H1 (cell line): ENCODE measurements at regions not wholly inside any gene's neighbourhood (a gene's known extent, or its start where the extent isn't known, plus 50 kb on each side); places are given as distances from the start of the nearest gene placed in this dataset.

ENCODE experiments used
- CTCF ChIA-PET: fragments of 300-600 bp; sonication (Branson Sonifier 250); formaldehyde crosslinking; loops from one replicate; lab custom pipeline; 2021; ENCODE audit not compliant: partially characterized antibody; lab: Charles Lee
- POLR2A ChIA-PET: fragments of 300-600 bp; sonication (Branson Sonifier 250); formaldehyde crosslinking; loops from one replicate; lab custom pipeline; 2021; ENCODE audit warnings: inconsistent platforms; ENCODE audit not compliant: partially characterized antibody; lab: Charles Lee
- DNase-seq, 2 experiments: peaks; one replicate each; pipeline versions ENCODE4 v3.0.0 to v3.0.0-alpha.2; 2010 to 2022; ENCODE audit warnings: low spot score in 2 of 2, low read depth in 1 of 2, mixed read lengths in 1 of 2
- FAIRE-seq: peaks from 2 replicates; lab custom pipeline; 2011; peaks lifted over from hg19 to GRCh38; lab: Jason Lieb, UNC
- H2AFZ ChIP-seq: 2 replicates; pipeline ENCODE4 v1.8.1; 2012; ENCODE audit warnings: low read length, inconsistent platforms
- H2AK5ac ChIP-seq: 2 replicates; pipeline ENCODE4 v1.6.1; 2013; ENCODE audit warnings: low read depth, low read length
- H2BK120ac ChIP-seq: replicated peaks from 2 replicates; pipeline ENCODE3; 2013; ENCODE audit warnings: low read depth, low read length, inconsistent platforms
- H2BK12ac ChIP-seq: 2 replicates; pipeline ENCODE4 v1.6.1; 2013; ENCODE audit warnings: low read depth, low read length
- H2BK15ac ChIP-seq: 2 replicates; pipeline ENCODE4 v1.6.1; 2013; ENCODE audit warnings: low read length
- H2BK20ac ChIP-seq: 2 replicates; pipeline ENCODE4 v1.6.1; 2013; ENCODE audit warnings: low read length
- H2BK5ac ChIP-seq: 2 replicates; pipeline ENCODE4 v1.6.1; 2013; ENCODE audit warnings: low read depth, low read length
- H3K14ac ChIP-seq: 2 replicates; pipeline ENCODE4 v1.6.1; 2013; ENCODE audit warnings: inconsistent platforms; ENCODE audit not compliant: insufficient read length
- H3K18ac ChIP-seq: 2 replicates; pipeline ENCODE4 v1.6.1; 2013; ENCODE audit warnings: low read length; ENCODE audit errors: extremely low read depth
- H3K23ac ChIP-seq: 2 replicates; pipeline ENCODE4 v1.6.1; 2013; ENCODE audit warnings: inconsistent platforms; ENCODE audit not compliant: insufficient read length
- H3K23me2 ChIP-seq: 2 replicates; pipeline ENCODE4 v1.6.1; 2013; ENCODE audit warnings: low read depth, low read length
- H3K27ac ChIP-seq: 2 replicates; pipeline ENCODE4 v1.6.1; 2011; ENCODE audit warnings: low read depth, low read length, inconsistent platforms
- H3K27me3 ChIP-seq, 4 experiments: replicated peaks in 1 of 4; 1 replicate in 1 of 4; 2 replicates in 3 of 4; pipeline versions ENCODE4 v1.6.1 to v1.8.1; 2011 to 2013; ENCODE audit warnings: low read length in 3 of 4, mild to moderate bottlenecking in 3 of 4, inconsistent platforms in 2 of 4, mixed read lengths in 2 of 4, moderate library complexity in 1 of 4; ENCODE audit not compliant: control insufficient read depth in 3 of 4, insufficient read depth in 3 of 4; ENCODE audit errors: extremely low read depth in 1 of 4
- H3K36me3 ChIP-seq, 4 experiments: 2 replicates each; pipeline versions ENCODE4 v1.6.1 to v1.8.1; 2011 to 2013; ENCODE audit warnings: mild to moderate bottlenecking in 4 of 4, low read length in 3 of 4, moderate library complexity in 2 of 4, control low read depth in 1 of 4, inconsistent platforms in 1 of 4; ENCODE audit not compliant: insufficient read depth in 4 of 4, control insufficient read depth in 2 of 4
- H3K4ac ChIP-seq: replicated peaks from 2 replicates; pipeline ENCODE3; 2013; ENCODE audit warnings: low read length, low read depth, mixed read lengths, inconsistent platforms; ENCODE audit not compliant: insufficient read length
- H3K4me1 ChIP-seq, 4 experiments: replicated peaks in 1 of 4; 1 replicate in 1 of 4; 2 replicates in 3 of 4; pipeline versions ENCODE4 v1.6.1 to v1.8.1; 2011 to 2013; ENCODE audit warnings: low read length in 3 of 4, inconsistent platforms in 2 of 4, mixed read lengths in 1 of 4; ENCODE audit not compliant: insufficient read depth in 4 of 4, control insufficient read depth in 3 of 4
- H3K4me2 ChIP-seq, 2 experiments: 2 replicates each; pipeline versions ENCODE4 v1.6.1 to v1.8.1; 2011 to 2013; ENCODE audit warnings: low read depth in 2 of 2, low read length in 2 of 2, control low read depth in 1 of 2, inconsistent platforms in 1 of 2, mild to moderate bottlenecking in 1 of 2; ENCODE audit not compliant: insufficient read depth in 1 of 2
- H3K4me3 ChIP-seq, 4 experiments: fragments of 200-600, 300-600 bp in 1 of 4; sonication (generic), shearing (Covaris generic), sonication (Bioruptor Twin) in 1 of 4; 2 replicates each; pipeline versions ENCODE4 v1.5.1 to v1.8.1; 2011 to 2016; ENCODE audit warnings: low read length in 4 of 4, low read depth in 3 of 4, control low read depth in 2 of 4, inconsistent platforms in 2 of 4, mild to moderate bottlenecking in 2 of 4, mixed read lengths in 1 of 4, moderate library complexity in 1 of 4; ENCODE audit not compliant: insufficient read depth in 2 of 4; ENCODE audit errors: extremely low read depth in 1 of 4
- H3K56ac ChIP-seq: replicated peaks from 2 replicates; pipeline ENCODE3; 2013; ENCODE audit warnings: low read depth, mild to moderate bottlenecking, mixed read lengths, low read length, inconsistent platforms; ENCODE audit not compliant: insufficient read length
- H3K79me1 ChIP-seq: 2 replicates; pipeline ENCODE4 v1.6.1; 2013; ENCODE audit warnings: low read depth, low read length, control low read depth
- H3K79me2 ChIP-seq, 2 experiments: 2 replicates each; pipeline versions ENCODE4 v1.6.1 to v1.8.1; 2012 to 2013; ENCODE audit warnings: low read length in 2 of 2, mild to moderate bottlenecking in 2 of 2, inconsistent platforms in 1 of 2; ENCODE audit not compliant: insufficient read depth in 2 of 2, control insufficient read depth in 1 of 2
- H3K9ac ChIP-seq, 4 experiments: replicated peaks in 1 of 4; 1 replicate in 1 of 4; 2 replicates in 3 of 4; pipeline versions ENCODE4 v1.6.1 to v1.8.1; 2011 to 2013; ENCODE audit warnings: low read depth in 3 of 4, low read length in 3 of 4, control low read depth in 2 of 4, mild to moderate bottlenecking in 2 of 4, moderate library complexity in 2 of 4, inconsistent platforms in 1 of 4; ENCODE audit errors: extremely low read depth in 1 of 4
- H3K9me3 ChIP-seq, 2 experiments: 2 replicates each; pipeline versions ENCODE4 v1.6.1 to v1.8.1; 2012 to 2013; ENCODE audit warnings: mild to moderate bottlenecking in 2 of 2, moderate library complexity in 2 of 2, control low read depth in 1 of 2, inconsistent platforms in 1 of 2, low read depth in 1 of 2, low read length in 1 of 2, mixed read lengths in 1 of 2; ENCODE audit not compliant: insufficient read depth in 2 of 2
- H4K20me1 ChIP-seq, 2 experiments: replicated peaks in 1 of 2; 2 replicates each; pipeline versions ENCODE3 to v1.8.1; 2011 to 2013; ENCODE audit warnings: inconsistent platforms in 2 of 2, low read length in 2 of 2, mild to moderate bottlenecking in 1 of 2; ENCODE audit not compliant: insufficient read depth in 2 of 2, control insufficient read depth in 1 of 2
- H4K5ac ChIP-seq: 2 replicates; pipeline ENCODE4 v1.6.1; 2013; ENCODE audit warnings: low read length, low read depth, mixed read lengths, inconsistent platforms; ENCODE audit not compliant: insufficient read length
- H4K8ac ChIP-seq: 2 replicates; pipeline ENCODE4 v1.8.0; 2013; ENCODE audit warnings: mild to moderate bottlenecking, moderate library complexity, low read length, inconsistent platforms; ENCODE audit not compliant: insufficient read depth; ENCODE audit errors: extremely low read depth
- H4K91ac ChIP-seq: replicated peaks from 2 replicates; pipeline ENCODE3; 2013; ENCODE audit warnings: low read length, mixed read lengths, inconsistent platforms; ENCODE audit not compliant: insufficient read length
- ASH2L ChIP-seq: fragments of 200-600, 300-600 bp; sonication (generic); IDR thresholded peaks from one replicate; pipeline ENCODE4 v1.7.1; 2017; ENCODE audit warnings: low read length
- CHD2 ChIP-seq: IDR thresholded peaks from 2 replicates; pipeline ENCODE4 v1.6.1; 2012; ENCODE audit warnings: low read length, improper control_type of control experiment
- EP300 ChIP-seq, 2 experiments: IDR thresholded peaks; 1 replicate in 1 of 2; 2 replicates in 1 of 2; pipeline ENCODE4 v1.6.1; 2011 to 2012; ENCODE audit warnings: low read depth in 2 of 2, low read length in 2 of 2, mild to moderate bottlenecking in 2 of 2, borderline replicate concordance in 1 of 2, inconsistent platforms in 1 of 2, moderate library complexity in 1 of 2
- FOSL1 ChIP-seq: IDR thresholded peaks from 2 replicates; pipeline ENCODE4 v1.6.1; 2011; ENCODE audit warnings: mild to moderate bottlenecking, low read depth, low read length, moderate library complexity; ENCODE audit not compliant: insufficient read depth
- KDM1A ChIP-seq: fragments of 200-600, 300-600 bp; sonication (generic); IDR thresholded peaks from 2 replicates; pipeline ENCODE4 v1.7.1; 2016; ENCODE audit warnings: mild to moderate bottlenecking, low read length, borderline replicate concordance
- POLR2AphosphoS5 ChIP-seq: IDR thresholded peaks from 2 replicates; pipeline ENCODE4 v1.6.1; 2011; ENCODE audit warnings: low read depth, low read length
- SP1 ChIP-seq: IDR thresholded peaks from 2 replicates; pipeline ENCODE4 v1.6.1; 2011; ENCODE audit warnings: low read depth, low read length
- SRF ChIP-seq: IDR thresholded peaks from 2 replicates; pipeline ENCODE4 v1.6.1; 2011; ENCODE audit warnings: mild to moderate bottlenecking, low read depth, low read length, moderate library complexity
- WGBS, 2 experiments: shearing (Covaris generic) in 1 of 2; methylation state at CpG; one replicate each; pipeline versions ENCODE4 v1.1.6 to v1.1.7; 2013 to 2015; ENCODE audit warnings: low lambda C conversion rate in 2 of 2, mixed read lengths in 2 of 2, inconsistent platforms in 1 of 2, low coverage in 1 of 2, missing lambda C conversion rate in 1 of 2; ENCODE audit not compliant: insufficient replicate concordance in 2 of 2, insufficient coverage in 1 of 2, insufficient read length in 1 of 2; ENCODE audit errors: extremely low coverage in 1 of 2, missing lambda C conversion rate in 1 of 2; 5-methylcytosine and 5-hydroxymethylcytosine counted together

- H4K91ac ChIP-seq, result no peak overlapping the region
- no peak overlapping the region for H3K56ac ChIP-seq
- H2AFZ ChIP-seq, result no peak overlapping the region
- no peak overlapping the region for H4K8ac ChIP-seq
- POLR2A ChIA-PET, result no interaction called here
- no peaks in the 10 kb centered on the region for H3K27me3 ChIP-seq
- H3K9me3 ChIP-seq, result no peaks in the 10 kb centered on the region; a peak in 1 of 4 replicates
- no peaks in the 10 kb centered on the region for H3K23me2 ChIP-seq
- no peak overlapping the region for H3K23ac ChIP-seq
- H3K14ac ChIP-seq, result no peak overlapping the region
- no peak overlapping the region for H4K5ac ChIP-seq
- no peak overlapping the region for H3K27ac ChIP-seq
- no peak overlapping the region for H2BK120ac ChIP-seq
- H2BK5ac ChIP-seq, result no peak overlapping the region
- FAIRE-seq (no peak), DNase-seq (no peak)
- 89% methylated on average over 1 of the region's 1 CpG; no CpG with 5 or more reads in 1 of the 2 experiments for WGBS, 2 experiments
- CTCF ChIA-PET, result interaction anchor here (0.8 kb wide), 1 partner anchor 20 kb away, joined by 3 read pairs; no protein-coding TSS in a partner anchor
- no peak overlapping the region for H2BK15ac ChIP-seq
- no peak overlapping the region for H2BK20ac ChIP-seq
- H3K9ac ChIP-seq, result no peak overlapping the region
- H4K20me1 ChIP-seq, result no peaks in the 10 kb centered on the region
- H2AK5ac ChIP-seq, result no peak overlapping the region
- no peaks in the 10 kb centered on the region for H3K79me2 ChIP-seq
- no peaks in the 10 kb centered on the region for H3K79me1 ChIP-seq
- H2BK12ac ChIP-seq, result no peak overlapping the region
- no peaks in the 10 kb centered on the region for H3K36me3 ChIP-seq
- no peak overlapping the region for H3K4me3 ChIP-seq
- no peak overlapping the region for H3K18ac ChIP-seq
- no peak overlapping the region for H3K4ac ChIP-seq
- H3K4me2 ChIP-seq, result no peak overlapping the region
- H3K4me1 ChIP-seq, result no peaks in the 10 kb centered on the region
- TF ChIP-seq POLR2AphosphoS5 (no peak), EP300 (IDR thresholded peaks at IDR 0.05; ENCODE audit: borderline replicate concordance in 1 of 2, low read depth in 2 of 2, low read length in 2 of 2) (no peak), KDM1A (no peak), CHD2 (no peak), SRF (no peak), ASH2L (no peak), SP1 (no peak), FOSL1 (no peak)
Observed at GRCh38 chr3:144229330-144229729, 257.7 kb downstream of the DIPK2A start.
